Erythroblast (primary cell): ENCODE measurements at regions not wholly inside any gene's neighbourhood (a gene's known extent, or its start where the extent isn't known, plus 50 kb on each side); places are given as distances from the start of the nearest gene placed in this dataset.

ENCODE experiments used
- GATA1 ChIP-seq: IDR thresholded peaks from 2 replicates; pipeline ENCODE4 v1.6.1; 2011; ENCODE audit warnings: low read depth, mild to moderate bottlenecking, control low read depth, low read length, moderate library complexity
- POLR2A ChIP-seq: IDR thresholded peaks from 2 replicates; pipeline ENCODE4 v1.6.1; 2011; ENCODE audit warnings: mild to moderate bottlenecking, low read length

- TF ChIP-seq POLR2A = no peak
- TF ChIP-seq GATA1 = no peak
These were observed 446.6 kb downstream of the ARHGEF28 start for GRCh38 chr5:74072646-74073045.
